SH-SY5Y (cell line): ENCODE measurements at regions not wholly inside any gene's neighbourhood (a gene's known extent, or its start where the extent isn't known, plus 50 kb on each side); places are given as distances from the start of the nearest gene placed in this dataset.

ENCODE experiments used
- GATA2 ChIP-seq: IDR thresholded peaks from 2 replicates; pipeline ENCODE4 v1.6.1; 2011; ENCODE audit warnings: mild to moderate bottlenecking, low read depth, low read length
- GATA3 ChIP-seq: IDR thresholded peaks from 2 replicates; pipeline ENCODE4 v1.6.1; 2011; ENCODE audit warnings: low read depth, mild to moderate bottlenecking, low read length, moderate library complexity

DNA sequence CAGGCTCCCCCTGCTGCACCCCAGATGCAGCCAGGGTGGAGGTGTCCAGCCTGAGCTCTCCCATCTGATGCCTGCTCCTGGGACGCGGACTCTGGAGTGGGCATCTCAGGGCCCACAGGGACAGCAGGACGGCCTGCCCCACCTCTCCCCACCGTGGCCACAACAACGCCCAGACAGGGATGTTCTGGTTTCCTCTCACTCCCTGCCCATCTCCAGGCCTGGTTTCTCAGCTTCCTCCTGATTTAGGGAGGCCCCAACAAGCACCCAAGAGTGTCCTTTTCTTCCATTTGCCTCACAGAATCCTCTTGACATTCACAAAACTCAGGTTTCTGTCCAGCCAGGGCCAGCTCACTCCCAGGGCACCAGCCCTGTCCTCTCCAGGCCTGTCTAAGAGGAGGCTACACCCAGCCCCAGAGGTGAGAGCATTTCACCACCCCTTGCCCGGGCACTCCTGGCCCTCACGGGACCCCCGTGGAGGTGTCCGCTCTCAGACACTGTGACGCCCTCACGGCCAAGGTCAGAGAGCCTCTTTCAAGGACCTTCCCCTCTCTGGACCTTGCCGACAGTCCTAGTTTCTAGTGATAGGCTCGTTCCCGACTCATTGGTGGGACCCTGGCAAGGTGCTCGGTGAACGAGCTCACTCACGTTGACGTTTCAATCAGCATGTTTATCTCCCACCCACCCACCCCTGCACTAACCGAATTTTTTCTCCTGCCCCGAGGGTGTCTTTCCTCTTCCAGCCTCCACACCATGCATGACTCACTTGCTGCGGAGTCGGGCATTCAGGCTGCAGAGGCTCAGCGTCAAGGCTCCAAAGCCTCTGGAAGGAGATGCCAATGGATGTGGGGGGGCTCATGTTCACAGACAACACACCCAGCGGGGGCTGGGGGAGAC lies 62.0 kb upstream of the UNC5A start:
- TF ChIP-seq GATA2 (no peak), GATA3 (no peak)

DNA sequence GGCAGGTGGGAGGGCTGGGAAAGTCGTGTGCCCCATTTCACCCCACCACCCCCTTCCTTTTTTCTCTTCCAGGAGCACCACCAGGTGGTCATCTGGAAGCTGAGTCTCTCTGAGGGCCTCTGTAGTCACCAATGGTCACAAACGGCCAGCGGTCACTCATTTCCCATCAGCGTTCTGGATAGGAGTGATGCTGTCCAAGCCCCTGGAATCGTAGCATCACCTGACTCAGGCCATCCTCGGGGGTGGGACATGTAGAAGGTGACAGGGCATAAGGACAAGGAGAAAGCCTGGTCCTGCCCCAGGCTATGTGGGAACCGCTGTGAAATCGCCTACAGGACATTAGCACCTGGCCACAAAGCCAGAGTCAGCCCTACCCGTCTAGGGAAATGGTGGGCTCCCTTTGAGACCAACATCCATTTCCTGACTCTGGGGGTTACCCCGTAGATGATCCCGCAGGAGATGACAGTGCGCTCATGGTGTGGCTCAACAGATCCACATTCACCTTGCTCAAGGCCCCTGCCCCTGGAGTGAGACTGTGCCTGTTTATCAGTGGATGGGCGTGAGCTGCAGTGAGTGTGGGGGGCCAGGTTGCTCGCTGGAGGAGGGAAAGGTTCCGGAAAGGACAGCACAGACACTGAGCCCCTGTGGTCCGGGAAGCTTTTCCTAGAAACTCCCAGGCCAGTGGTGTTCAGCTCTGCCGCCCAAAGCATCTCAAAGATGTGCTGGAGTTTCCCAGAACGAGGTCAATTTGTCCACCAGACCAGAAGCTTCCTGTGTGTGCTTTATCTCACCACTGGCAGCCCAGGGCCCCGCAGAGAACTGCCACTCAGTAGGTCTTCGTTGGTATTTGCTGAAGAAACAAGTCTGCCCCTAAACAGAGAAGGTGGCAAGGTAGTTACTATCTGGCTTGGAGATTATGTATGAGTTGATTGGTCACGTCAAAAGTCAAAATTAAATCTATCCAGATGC lies 61.1 kb upstream of the UNC5A start:
- TF ChIP-seq GATA2 (no peak), GATA3 (no peak)

DNA sequence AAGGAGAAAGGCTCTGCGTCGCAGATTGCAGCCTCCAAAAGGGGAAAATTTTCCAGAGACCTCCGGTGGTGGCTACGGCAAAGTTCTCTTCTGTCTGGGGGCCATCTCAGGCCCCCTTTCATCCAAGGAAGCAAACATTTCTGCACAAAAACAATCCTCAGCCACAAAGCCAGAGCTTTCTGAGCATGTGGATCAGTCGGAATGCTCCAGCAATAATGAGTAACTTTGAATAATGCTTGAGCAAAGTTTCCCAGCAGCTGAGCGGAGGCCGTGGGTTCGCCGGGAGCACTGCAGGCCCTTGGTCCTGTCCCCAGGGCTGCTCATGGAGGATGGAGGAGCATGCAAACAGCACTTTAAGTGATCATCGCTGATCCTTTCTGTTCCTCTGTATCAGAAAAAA lies 60.2 kb upstream of the UNC5A start:
- no peak for TF ChIP-seq GATA3
- TF ChIP-seq GATA2: no peak

DNA sequence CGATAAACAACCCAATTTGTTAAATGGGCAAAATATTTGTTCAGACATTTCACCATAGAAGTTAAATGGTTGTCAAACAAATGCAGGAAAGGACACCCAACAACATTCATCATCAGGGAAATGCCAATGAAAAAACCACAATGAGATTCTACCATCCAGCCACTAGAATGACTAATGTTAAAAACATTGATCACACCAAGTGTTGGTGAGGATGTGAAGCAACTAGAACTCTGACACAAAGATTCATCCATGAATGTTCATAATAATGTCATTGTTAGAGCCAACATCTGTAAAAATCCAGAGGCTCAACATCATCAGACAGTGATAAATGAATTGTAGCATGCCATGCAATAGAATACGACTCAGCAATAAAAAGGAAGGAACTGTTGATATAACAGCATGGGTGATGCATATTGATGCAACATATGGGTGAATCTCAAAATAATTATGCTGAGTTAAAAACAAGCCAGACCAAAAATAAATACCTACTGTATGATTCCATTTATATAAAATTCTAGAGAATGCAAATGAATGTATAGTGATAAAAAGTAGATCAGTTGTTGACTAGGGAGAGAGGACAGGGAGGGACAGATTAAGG lies 55.9 kb upstream of the UNC5A start:
- TF ChIP-seq GATA3: no peak
- TF ChIP-seq GATA2: no peak
